ENCODE measurements at regions not wholly inside any gene's neighbourhood (a gene's known extent, or its start where the extent isn't known, plus 50 kb on each side); places are given as distances from the start of the nearest gene placed in this dataset.
"Not testable (repeated sequence)": the region's sequence is repeated elsewhere in the genome, so short reads cannot be mapped to it uniquely, and the experiment has no call there.

DNA sequence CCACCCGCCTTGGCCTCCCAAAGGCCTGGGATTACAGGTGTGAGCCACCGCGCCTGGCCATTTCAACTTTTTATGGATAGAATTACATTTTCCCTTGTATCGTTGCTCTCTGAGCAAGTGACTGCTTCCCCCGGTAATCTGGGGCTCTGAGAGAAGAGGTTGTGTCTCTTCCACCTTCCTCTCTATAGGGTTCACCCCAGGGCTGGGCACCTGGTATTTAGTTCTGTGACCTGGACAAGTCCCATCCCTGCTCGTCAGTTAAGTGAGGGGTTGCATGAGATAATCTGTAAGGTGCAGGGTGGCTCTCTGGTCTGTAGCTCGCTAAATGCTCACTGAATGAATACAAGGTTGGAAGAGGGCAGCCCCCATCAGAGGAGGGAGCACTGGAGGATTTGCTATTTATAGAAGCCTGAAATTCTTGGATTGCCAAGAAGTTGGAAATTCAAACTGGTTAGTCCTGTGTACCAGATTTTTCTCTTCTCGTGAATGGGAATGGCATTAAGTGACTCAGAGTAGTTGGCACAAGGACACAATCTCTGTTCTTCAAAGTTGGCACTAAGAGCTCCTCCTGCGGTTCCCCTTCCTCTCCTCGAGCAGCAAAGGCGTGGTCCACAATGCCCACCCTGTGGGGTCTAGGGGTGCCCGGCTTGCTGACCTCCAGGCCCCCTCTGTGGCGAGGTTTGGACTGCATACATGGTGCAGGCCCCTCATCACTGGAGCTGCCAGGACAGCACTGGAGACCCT, 68.1 kb upstream of the DLG1 start:
- DNase-seq = no peak

DNA sequence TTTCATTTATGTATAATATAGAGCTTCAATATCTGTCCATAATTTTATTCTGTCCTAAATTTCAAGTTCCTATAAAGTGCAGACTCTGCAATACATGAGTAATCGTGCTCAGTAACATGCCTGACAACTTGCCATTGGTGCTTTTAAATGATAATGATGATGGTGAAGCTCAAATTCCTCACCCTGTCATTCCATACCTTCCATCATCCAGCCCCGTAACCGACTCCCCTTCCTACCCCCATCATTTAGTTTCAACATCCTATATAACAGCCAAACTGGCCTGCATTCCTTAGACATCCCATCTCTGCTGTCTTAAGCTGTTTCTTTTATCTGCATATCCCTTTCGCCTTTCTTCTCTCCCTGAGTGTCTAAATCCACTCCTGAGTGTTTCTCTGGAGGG, 67.2 kb upstream of the DLG1 start:
- no peak for DNase-seq

DNA sequence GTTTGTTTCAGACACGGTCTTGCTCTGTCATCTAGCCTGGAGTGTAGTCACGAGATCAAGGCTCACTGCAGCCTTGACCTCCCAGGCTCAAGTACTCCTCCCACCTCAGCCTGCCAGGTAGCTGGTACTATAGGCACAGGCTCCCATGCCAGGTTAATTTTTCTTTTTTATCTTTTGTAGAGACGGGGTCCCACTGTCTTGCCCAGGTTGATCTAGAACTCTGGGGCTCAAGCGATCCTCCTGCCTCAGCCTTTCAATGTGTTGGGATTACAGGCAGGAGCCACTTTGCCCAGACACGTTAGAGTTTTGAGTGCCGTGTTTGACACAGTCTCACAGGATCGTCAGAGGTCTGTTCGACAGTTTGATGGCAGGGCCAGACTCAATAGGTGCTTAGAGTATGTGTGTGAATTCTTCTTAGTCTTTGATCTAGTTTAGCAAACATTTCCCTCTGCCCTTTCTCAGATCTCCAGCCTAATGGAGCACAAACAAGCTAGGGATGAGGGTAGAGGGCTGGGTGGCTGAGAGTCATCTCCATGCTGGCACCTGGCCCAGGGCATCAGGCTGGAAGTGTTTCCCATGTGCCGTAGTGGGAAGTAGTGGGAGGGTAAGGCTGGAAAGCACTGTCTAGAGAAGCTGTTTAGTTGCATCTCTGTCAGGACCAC, 66.1 kb upstream of the DLG1 start:
- DNase-seq = no peak

DNA sequence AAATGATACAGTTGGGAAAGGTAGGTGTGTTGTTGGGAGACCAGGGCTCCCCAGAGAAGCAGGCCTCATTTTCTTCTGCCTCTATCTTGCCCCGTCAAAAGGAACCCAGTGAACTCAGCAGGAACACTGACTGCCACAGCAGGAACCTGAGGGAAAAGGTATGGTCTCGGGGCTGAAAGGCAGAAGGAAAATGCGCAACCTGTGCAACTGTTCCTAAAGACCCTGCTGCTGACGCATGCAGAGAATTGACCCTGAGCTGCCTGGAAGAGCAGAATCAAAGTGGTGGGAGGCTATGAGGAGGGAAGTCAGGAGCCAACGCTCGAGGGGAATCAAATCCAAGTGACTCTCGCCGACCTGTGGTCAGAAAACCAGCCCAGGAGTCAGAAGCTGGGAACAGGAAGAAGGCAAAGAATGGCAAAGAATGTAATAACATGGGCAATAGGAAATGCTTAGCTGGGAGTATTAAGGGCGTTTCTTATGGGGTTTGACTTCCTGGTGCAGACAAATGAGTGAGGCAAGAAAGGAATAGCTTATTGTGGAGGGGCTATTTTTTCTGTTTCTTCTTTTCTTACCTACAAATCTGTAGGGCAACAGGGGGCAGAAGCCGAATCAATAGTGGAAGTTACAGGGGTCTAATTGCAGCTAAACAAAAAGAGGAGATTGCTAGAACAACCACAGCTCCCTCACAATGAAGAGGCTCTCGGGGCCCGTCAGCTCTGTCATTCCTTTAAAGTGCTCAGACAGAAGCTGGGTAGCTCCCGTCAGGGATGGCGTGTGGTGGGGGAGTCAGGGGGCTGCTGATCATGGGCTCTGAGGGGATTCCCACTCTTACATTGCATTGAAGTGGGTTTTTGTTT, 65.4 kb upstream of the DLG1 start:
- no peak for DNase-seq

DNA sequence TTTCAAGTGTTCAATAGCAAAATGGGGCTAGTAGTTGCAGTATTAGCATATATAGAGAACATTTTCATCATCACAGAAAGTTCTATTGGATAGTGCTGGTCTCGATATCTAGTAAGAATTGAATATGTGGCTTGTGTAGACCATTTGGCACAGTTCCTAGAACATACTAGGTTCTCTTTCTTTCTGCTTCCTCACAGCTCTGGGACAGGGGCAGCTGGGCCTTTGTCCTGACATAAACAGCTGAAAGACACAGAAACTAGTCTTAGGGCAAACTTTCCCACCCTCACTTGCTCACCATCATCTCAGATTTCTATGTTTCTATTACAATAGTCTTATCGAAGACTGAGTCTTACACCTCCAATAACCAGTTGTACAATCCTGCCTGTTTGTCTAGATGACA, 63.7 kb upstream of the DLG1 start:
- no peak for DNase-seq

DNA sequence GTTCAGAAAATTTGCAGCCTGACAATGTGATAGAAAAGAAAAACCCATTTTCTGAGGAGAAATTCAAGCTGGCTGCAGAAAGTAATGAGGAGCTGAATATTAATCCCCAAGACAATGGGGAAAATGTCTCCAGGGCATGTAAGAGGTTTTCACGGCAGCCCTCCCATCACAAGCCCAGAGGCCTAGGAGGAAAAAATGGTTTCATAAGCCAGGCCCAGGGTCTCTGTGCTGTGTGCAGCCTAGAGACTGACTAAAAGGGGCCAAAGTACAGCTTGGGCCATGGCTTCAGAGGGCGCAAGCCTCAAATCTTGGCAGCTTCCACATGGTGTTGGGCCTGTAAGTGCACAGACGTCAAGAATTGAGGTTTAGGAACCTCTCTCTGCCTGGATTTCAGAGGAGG, 61.7 kb upstream of the DLG1 start:
- DNase-seq = not testable (repeated sequence)

DNA sequence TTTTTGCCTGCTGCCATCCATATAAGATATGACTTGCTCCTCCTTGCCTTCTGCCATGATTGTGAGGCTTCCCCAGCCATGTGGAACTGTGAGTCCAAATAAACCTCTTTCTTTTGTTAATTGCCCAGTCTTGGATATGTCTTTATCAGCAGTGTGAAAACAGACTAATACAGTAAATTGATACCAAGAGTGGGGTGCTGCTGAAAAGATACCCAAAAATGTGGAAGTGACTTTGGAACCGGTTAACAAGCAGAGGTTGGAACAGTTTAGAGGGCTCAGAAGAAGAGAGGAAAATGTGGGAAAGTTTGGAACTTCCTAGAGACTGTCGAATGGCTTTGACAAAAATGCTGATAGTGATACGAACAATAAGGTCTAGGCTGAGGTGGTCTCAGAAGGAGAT, 61.1 kb upstream of the DLG1 start:
- DNase-seq = not testable (repeated sequence)

DNA sequence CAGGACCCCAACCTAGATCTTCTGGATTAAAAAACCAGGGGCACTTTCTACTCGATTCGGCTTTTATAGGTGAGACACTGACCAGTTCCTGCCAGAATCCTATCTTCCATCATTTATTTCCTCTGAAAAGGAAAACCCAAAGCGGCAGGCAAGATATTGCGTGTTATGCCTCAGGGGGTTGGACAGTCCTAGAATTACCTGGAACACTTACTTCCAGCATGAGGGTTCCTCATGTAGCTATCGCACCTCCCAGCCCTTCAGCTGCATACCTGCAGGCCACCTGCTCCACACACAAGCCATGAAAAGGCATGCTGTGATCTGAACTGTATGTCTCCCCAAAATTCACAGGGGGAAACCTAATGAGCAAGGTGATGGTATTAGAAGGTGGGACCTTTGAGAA, 58.3 kb upstream of the DLG1 start:
- DNase-seq = no peak

DNA sequence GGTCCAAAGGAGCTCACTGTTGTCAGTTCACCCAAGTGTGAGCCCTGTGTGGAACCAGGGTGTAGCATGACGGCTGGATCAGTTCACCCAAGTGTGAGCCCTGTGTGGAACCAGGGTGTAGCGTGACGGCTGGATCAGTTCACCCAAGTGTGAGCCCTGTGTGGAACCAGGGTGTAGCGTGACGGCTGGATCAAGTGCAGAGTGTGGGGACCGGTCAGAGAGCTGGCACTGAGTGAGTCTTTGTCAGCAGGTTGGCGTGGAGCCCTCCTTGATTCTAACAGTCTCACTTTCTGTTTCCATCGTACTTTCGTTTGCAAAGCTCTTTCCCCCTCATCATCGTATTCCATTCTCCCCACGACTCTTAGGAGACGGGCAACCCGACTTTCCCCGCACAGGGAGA, 57.9 kb upstream of the DLG1 start:
- no peak for DNase-seq

DNA sequence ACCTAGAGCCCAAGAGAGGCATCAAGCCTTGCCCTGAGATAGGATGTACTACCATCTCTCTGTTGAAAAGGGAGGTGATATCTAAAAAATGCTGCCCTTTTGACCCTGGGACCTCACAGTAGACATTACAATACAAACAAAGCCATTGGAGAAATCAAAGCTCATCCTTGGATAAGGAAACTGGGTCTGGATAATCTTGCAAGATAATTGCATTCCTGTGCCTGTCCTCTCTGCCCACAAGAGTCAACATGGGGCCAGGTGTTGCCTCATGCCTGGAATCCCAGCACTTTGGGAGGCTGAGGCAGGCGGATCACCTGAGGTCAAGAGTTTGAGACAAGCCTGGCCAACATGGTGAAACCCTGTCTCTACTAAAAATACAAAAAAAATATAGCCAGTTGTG, 57.3 kb upstream of the DLG1 start:
- DNase-seq = no peak

DNA sequence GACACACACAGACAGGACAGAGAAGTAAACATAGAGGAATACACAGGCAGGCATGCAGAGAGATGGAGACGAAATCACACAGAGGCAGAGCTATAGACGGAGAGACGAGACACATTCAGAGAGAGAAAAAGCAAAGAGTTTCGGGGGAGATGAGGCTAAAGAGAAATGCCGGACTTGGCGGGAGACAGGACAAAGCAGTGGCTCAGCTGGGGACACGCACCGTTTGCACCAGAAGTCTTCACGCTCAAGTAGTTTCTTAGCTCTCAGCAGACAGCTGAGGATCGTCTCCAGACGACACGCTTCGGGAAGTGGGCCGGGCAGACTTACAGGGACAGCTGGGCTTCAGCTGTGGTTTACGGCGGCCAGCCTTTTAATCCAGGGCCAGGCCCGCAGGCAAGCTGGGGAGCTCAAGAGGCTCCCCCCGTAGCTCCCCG, 56.2 kb upstream of the DLG1 start:
- peak; percentile 86 for DNase-seq

DNA sequence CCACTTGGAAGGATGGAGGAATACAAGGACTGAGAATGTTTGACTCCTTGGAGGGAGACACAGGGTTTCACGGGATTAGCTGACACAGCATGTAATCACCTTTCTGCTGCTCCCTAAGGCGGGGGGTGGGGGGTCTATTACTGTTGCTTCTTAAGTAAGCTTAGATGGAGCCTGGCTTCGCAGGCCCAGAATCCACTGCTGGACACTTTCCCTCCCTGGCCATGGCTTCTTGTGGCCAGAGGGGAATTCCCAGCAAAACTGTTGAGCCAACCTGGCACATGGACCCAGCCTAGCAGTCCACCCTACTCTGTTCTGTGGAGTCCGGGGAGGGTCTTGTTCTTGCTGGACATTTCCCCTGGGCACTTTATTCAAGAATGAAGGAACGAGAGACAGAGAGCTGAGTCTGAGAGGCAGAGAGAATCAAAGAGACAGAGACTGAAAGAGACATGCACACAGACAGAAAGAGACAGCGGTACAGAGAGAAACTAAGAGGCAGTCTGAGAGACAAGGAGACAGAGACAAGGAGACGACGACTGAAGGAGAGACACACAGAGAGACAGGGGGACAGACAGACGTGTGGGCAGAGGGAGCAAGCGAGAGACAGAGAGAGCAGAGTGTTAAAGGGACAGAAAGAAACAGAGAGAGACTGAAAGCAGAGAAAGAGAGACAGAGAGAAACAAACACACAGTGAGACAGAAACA, 55.6 kb upstream of the DLG1 start:
- DNase-seq = peak; percentile 52

DNA sequence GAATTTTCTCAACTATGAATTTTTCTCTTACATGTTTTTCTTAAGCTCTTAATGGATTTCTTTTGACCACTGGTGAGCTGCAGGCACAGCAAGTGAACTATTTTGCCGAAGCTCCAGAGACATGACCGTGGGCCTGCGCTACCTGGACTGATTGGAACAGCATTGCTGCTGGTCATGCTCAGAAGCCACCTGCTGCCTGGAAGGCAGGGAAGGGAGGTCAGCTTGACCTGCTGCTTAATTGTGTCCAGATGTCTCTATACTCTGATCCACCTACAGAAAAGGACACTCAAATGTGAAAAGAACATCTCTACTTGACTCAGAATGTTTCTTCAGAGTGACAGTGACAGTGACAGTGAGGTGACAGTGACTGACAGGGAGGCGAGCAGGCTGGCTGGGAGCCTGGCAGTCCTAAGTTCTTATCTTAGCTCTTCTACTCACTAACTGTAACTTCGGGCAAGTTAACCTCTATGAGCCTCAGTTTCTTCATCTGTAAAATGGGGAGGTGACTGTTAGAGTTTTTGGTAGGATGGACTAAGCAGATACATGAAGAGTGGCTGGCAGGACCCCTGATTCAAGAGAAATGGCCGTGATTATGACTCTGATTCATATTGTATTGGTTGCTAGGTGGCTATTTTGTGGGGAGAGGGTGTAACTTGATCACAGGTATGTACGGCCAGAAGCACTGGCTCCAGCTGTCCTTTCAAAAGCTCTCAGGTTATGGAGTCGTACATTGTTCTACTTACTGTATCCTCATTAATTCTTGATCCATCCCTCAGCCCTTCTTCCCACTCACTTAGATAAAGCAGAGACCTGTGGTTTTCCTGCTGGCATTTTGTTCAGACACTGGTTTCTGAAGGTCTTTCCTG, 54.8 kb upstream of the DLG1 start:
- no peak for DNase-seq

DNA sequence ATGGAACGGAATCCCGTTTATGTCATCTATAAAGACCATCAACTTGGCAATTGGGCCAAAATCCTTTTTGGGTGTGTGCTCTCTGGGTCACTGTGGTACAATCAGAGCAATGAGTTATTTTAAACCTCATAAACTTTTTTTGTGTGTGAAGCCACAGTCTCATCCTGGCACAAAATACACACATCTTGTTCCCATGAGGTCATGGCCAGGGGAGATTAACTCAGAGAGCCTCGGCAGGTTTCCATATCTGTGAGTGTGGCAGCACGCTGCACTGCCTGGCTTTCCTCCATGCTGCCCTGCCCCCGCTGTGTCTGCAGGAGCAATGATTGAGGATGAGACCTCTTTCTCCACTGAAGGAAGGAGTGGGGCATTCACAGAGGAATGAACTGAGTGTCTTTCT, 54.0 kb upstream of the DLG1 start:
- DNase-seq = no peak

DNA sequence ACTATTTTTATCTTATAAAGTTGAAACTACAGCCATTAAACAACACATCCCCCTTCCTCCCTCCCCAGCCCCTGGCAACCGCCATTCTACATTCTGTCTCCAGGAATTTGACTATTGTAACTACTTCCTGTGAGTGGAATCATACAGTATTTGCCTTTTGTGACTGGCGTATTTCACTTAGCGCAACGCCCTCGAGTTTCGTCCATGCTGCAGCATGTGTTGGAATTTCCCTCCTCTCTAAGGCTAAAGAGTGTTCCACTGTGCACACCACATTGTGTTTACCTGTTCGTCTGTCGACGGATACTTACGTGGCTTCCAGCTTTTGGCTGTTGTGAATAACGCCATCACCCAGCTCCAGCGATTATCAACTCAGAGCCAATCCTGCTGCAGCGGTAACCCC, 52.0 kb upstream of the DLG1 start:
- DNase-seq = no peak

DNA sequence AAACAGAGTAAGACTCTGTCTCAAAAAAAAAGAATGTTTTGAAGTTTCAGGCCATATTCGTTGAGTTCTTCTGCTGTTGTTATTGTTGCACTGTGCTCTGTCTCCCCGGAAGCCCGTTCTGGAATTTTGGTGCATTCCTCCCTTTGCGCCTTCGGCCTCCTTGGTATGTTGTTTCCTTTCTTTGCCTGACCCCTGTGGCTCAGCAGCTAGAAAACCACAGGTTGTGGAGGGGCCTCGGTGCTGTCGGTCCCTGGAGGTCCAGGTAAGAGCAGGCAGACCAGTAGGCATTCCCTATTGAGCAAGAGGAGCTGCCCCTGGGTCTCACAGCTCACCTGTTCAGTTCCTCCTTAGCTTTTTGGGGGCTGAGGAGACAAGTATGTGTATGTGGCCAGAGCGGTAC, 51.0 kb upstream of the DLG1 start:
- DNase-seq = no peak

Measured in retina (tissue), 1 donor.